Stimulated activated CD8-positive, alpha-beta memory T cell treated with anti-CD3 and anti-CD28 coated beads, Interleukin-7, amount 100 ng/mL, for 24 hours (primary cell): ENCODE measurements at regions not wholly inside any gene's neighbourhood (a gene's known extent, or its start where the extent isn't known, plus 50 kb on each side); places are given as distances from the start of the nearest gene placed in this dataset.

Source experiments
- DNase-seq: peaks from one replicate; pipeline ENCODE4 v3.0.0-alpha.2; 2020; ENCODE audit warnings: low read depth

- no peak for DNase-seq
Observed at GRCh38 chr7:156223935-156224832, 411.9 kb upstream of the SHH start.

DNA sequence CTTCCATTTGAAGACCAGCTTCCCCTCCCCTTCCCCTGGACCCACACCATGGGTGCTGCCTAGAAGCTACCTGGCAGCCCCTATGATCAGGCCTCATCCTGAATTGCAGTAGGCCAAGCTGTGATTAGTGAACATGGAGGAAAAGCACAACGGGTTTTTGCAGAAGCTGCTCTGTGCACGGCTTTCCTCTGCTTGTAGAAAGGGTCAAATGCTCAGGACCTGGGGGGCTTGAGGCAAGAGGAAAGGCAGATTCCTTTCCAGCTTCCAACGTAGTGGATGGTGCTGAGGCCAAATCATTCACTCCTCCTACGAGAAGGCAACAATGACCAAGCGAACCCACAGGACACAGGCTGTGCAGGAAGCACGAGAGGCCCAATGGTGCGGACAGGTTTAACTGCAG is 410.3 kb upstream of the SHH start:
- no peak for DNase-seq

- DNase-seq, result no peak
Observed at GRCh38 chr7:156222151-156222550, 409.9 kb upstream of the SHH start.

DNA sequence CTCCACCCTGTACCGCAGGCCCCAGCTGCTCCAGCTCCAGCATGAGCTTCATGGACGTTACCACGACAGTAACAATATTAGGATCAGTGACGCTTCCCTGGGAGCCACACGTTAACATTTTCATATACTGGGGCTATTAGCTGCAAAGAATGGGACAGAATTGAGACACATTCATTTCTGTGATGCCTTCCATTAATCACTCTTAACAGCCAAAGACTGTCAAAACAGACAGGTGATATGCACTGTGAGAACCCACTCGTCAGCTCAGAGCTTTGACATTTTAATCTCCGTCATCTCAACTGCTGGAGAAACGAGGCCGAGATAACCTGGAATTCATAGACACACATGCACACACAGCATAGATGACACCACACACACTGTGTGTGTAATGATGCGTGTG is 408.4 kb upstream of the SHH start:
- no peak for DNase-seq

DNA sequence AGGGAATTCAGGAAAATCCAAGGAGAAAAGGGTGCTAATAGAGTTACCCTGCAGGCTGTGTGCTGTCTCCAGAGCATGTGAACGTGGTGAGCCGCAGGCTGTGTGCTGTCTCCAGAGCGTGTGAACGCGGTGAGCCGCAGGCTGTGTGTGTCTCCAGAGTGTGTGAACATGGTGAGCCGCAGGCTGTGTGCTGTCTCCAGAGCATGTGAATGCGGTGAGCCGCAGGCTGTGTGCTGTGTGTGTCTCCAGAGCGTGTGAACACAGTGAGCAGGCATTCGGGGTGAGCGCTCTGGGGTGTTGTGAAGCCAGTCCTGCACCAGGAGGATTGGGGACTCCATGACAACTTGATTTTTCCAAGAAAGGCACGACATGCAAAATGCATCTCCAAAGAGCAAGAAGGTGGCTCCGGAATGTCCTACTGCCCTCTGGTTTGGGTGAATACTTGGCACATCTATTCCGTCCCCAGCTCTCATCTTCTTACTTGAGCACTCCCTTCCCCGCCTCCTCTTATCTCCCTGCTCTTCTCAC is 407.9 kb upstream of the SHH start:
- no peak for DNase-seq

- DNase-seq, result no peak
Observed at GRCh38 chr7:156219307-156220077, 407.2 kb upstream of the SHH start.

- DNase-seq, result no peak
Observed at GRCh38 chr7:156218544-156219306, 406.5 kb upstream of the SHH start.

GRCh38 chr7:156217803-156218202 is 405.5 kb upstream of the SHH start:
- no peak for DNase-seq

DNA sequence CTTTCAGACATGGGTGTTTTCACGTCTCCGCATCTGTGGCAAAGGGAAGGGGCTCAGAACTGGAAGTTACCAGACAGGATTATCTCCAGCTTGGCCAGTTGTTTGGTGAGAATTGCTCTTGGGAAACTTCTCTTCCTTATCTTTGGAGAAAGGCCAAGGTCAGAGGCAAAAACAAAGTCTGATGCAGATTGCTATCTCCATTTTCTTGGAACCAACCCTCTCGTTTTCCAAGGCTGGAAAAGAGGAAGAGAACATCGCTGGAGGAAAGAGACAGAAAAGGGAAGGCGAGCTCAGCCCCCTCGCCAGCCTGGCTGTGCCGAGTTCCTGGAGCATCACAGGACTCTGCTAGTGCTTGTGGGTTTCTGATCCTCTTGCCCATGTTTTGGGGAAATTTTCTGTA is 396.8 kb upstream of the SHH start:
- DNase-seq, result no peak

DNA sequence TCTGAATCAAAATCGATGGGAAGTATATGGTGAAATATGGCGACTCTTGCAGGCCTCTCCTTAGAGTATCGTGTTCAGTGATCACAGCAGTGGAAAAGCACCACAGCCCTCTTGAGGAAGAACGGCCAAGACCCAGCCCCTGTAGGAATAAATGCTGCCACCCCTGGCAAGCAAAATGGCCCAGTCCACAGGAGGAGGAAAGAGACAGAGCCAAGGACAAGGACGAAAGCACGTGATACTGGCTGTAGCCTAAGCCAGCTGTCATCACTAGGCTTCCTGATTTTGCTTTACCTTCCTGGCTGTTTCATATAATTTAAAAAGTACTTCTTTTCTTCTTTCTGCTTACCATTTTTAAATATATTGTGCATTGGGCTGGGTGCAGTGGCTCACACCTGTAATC is 395.0 kb upstream of the SHH start:
- no peak for DNase-seq

DNA sequence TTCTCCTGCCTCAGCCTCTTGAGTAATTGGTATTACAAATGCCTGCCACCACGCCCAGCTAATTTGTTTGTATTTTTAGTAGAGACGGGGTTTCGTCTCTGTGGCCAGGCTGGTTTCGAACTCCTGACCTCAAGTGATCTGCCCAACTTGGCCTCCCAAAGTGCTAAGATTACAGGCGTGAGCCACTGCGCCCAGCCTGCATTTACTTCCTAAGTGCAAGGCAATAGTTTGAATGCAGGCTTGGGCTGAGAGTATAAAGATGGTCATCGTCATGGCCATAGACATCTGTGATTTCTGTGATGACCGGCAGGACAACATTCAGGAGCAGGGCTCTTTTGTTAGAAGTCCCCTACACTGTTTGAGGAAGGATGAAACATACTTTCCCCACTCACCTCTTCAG is 393.9 kb upstream of the SHH start:
- no peak for DNase-seq

DNA sequence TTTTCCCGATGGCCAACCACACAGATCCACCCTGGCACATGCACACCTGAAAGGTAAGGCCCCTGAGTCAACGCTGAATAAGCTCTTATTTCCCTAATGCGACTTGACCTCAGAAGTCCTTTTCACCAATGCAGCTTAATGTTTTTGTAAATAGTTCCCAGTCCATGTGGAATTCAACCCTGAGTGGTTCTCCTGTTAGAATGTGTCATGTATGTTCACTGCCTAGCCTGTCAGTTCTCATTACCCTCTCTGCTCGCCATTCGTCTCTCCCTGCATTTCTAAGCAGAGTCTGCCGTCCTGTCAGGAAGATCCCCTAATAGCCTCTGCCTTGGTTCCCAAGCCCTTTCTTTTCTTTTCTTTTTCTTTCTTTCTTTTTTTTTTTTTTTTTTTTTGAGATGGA is 392.6 kb upstream of the SHH start:
- no peak for DNase-seq

GRCh38 chr7:156203923-156204322 is 391.7 kb upstream of the SHH start:
- DNase-seq, result no peak

DNA sequence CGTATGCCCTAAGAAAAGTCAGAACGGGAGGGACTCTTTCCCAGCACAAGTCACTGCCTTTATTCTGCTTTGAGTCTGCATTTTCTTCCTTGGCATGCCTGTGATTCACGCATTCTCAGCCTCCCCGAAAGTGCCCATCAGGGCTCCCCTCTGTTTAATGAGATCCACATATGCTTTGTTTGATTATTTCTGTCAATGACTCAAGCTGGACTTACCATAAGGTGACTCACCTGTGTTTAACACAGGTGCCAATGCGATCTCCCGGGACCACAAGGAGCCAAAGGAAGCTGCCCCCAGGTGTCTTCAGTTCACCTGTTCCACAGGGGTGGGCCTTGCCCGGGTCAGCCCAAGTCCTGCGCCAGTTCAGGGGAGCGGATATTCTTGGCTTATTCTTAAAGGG is 386.0 kb upstream of the SHH start:
- no peak for DNase-seq

- no peak for DNase-seq
Observed at GRCh38 chr7:156196649-156197048, 384.4 kb upstream of the SHH start.

DNA sequence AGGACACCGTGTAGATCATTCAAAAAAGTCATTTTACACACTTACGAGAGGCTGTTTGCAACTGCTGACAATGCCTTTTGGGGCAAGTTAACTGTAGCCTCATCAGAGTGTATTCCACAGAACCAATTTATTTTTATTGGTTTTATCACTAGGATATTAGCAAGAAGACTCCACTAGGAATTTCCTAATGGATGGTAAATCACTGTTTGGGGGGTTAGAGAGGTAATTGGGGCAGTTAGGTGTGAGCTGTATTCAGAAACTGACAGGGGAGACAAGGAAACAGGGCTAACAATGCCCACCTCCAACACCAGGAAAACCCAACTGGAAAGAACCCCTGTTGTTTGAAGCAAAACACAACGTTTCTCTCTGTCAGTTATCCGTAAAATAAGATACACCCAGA is 383.0 kb upstream of the SHH start:
- no peak for DNase-seq

GRCh38 chr7:156194813-156195212 is 382.6 kb upstream of the SHH start:
- no peak for DNase-seq

DNA sequence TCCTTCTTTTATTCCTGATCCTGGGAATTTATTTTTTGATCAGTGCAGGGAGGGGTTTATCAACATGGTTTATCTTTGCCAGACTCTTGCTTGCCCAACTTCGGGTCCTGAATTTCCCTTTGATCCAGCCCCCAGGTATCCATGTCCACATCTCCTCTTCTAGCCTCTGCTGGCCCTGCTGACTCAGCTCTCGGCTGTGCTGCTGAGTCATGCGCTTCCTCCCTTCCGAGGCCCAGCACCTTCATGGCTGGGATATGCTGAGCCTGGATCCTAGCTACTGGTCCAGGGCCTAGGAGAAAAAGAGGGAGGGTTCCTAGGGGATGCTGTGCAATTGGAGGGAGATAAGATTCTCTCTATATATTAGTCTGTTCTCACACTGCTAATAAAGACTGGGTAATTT is 380.7 kb upstream of the SHH start:
- no peak for DNase-seq

GRCh38 chr7:156191090-156191489 is 378.8 kb upstream of the SHH start:
- DNase-seq, result no peak

DNA sequence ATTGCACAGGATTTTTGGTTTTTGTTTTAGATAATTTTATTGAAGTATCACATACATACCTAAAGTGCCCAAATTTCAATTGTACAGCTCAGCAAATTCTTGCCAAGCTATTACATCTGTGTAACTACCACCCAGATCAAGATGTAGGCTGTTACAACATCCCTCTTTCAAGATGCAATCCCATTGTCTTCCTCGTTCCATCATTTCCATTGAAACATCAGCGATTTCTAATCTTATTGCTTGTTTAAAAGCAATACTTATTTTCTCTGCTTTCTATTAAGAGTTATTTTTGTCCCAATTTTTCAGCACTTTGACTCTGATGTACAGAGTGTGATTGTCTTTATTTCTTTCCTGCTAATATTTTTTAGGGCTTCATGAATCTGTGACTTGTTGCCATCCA is 372.8 kb upstream of the SHH start:
- no peak for DNase-seq

DNA sequence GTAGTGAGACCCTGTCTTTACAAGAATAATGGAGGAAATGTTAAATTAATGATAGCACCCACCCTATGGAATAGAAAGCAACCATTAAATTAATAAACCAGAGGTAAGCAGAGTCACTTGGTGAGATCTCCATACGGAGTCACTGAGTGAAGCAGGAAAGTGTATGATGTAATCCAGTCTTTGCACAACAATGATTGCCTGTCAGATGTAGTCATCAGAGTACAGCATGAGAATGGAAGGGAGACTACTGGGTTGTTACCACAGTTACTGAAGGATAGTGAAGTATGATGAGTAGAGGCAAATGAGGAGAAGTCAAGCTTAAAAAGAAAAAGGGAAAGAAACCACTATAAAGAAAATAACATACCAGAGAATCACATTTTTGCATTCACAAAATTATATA is 371.9 kb upstream of the SHH start:
- no peak for DNase-seq

GRCh38 chr7:156180451-156181229 is 368.4 kb upstream of the SHH start:
- no peak for DNase-seq
